HG02884 (cell line): ENCODE measurements at regions not wholly inside any gene's neighbourhood (a gene's known extent, or its start where the extent isn't known, plus 50 kb on each side); places are given as distances from the start of the nearest gene placed in this dataset.

Experiments
- ATAC-seq: cut with Tn5 transposase; IDR thresholded peaks from one replicate; pipeline ENCODE4 v1.9.1; 2021; ENCODE audit warnings: mild to moderate bottlenecking, moderate library complexity; ENCODE audit not compliant: unreplicated experiment

- no peak for ATAC-seq
Measured at GRCh38 chr5:2027790-2028189, 145.1 kb upstream of the IRX4 start.

GRCh38 chr5:2024986-2025721 lies 142.4 kb upstream of the IRX4 start:
- no peak for ATAC-seq

- no peak for ATAC-seq
Measured at GRCh38 chr5:2023196-2023595, 140.5 kb upstream of the IRX4 start.

GRCh38 chr5:2022436-2022835 lies 139.7 kb upstream of the IRX4 start:
- ATAC-seq = no peak

- ATAC-seq = no peak
Measured at GRCh38 chr5:2021484-2022176, 138.9 kb upstream of the IRX4 start.

- no peak for ATAC-seq
Measured at GRCh38 chr5:2020730-2021129, 138.0 kb upstream of the IRX4 start.

- ATAC-seq = no peak
Measured at GRCh38 chr5:2019716-2020115, 137.0 kb upstream of the IRX4 start.

- no peak for ATAC-seq
Measured at GRCh38 chr5:2018390-2018724, 135.6 kb upstream of the IRX4 start.

GRCh38 chr5:2017540-2018389 lies 135.0 kb upstream of the IRX4 start:
- no peak for ATAC-seq

- no peak for ATAC-seq
Measured at GRCh38 chr5:2015961-2016360, 133.2 kb upstream of the IRX4 start.

GRCh38 chr5:2015124-2015848 lies 132.6 kb upstream of the IRX4 start:
- ATAC-seq = no peak

GRCh38 chr5:2014058-2014610 lies 131.4 kb upstream of the IRX4 start:
- ATAC-seq = no peak

- ATAC-seq = no peak
Measured at GRCh38 chr5:2013301-2014057, 130.8 kb upstream of the IRX4 start.

- no peak for ATAC-seq
Measured at GRCh38 chr5:2012885-2013284, 130.2 kb upstream of the IRX4 start.

- no peak for ATAC-seq
Measured at GRCh38 chr5:2011481-2012411, 129.0 kb upstream of the IRX4 start.

- no peak for ATAC-seq
Measured at GRCh38 chr5:2010940-2011339, 128.2 kb upstream of the IRX4 start.

- ATAC-seq = no peak
Measured at GRCh38 chr5:2009986-2010914, 127.5 kb upstream of the IRX4 start.
